Keratinocyte (primary cell): ENCODE measurements at regions not wholly inside any gene's neighbourhood (a gene's known extent, or its start where the extent isn't known, plus 50 kb on each side); places are given as distances from the start of the nearest gene placed in this dataset.

ENCODE experiments used
- DNase-seq: peaks from one replicate; pipeline ENCODE4 v3.0.0-alpha.2; 2011; ENCODE audit warnings: low read depth, missing footprints, low spot score
- FAIRE-seq: peaks from 2 replicates; lab custom pipeline; 2011; peaks lifted over from hg19 to GRCh38; lab: Jason Lieb, UNC
- H2AFZ ChIP-seq: 2 replicates; pipeline ENCODE4 v1.6.0; 2012; ENCODE audit warnings: low read length, control low read depth, inconsistent platforms; ENCODE audit not compliant: control insufficient read depth
- H3K27ac ChIP-seq: 2 replicates; pipeline ENCODE4 v1.5.1; 2011; ENCODE audit warnings: low read length; ENCODE audit not compliant: control insufficient read depth, insufficient read depth
- H3K27me3 ChIP-seq: 3 replicates; pipeline ENCODE4 v1.6.0; 2011; ENCODE audit warnings: low read length; ENCODE audit not compliant: control insufficient read depth, insufficient read depth; ENCODE audit errors: extremely low read depth
- H3K36me3 ChIP-seq, 2 experiments: 2 replicates in 1 of 2; 3 replicates in 1 of 2; pipeline ENCODE4 v1.5.1; 2011; ENCODE audit warnings: low read length in 2 of 2, mild to moderate bottlenecking in 1 of 2; ENCODE audit not compliant: control insufficient read depth in 2 of 2, insufficient read depth in 2 of 2; ENCODE audit errors: extremely low read depth in 1 of 2
- H3K4me1 ChIP-seq: 3 replicates; pipeline ENCODE4 v1.5.1; 2011; ENCODE audit warnings: low read length; ENCODE audit not compliant: control insufficient read depth, insufficient read depth; ENCODE audit errors: extremely low read depth
- H3K4me2 ChIP-seq: 3 replicates; pipeline ENCODE4 v1.6.0; 2011; ENCODE audit warnings: low read depth, low read length; ENCODE audit not compliant: control insufficient read depth, insufficient read depth; ENCODE audit errors: extremely low read depth
- H3K4me3 ChIP-seq, 3 experiments: fragments of 200-600 bp in 1 of 3; sonication (generic) in 1 of 3; 2 replicates in 2 of 3; 3 replicates in 1 of 3; pipeline ENCODE4 v1.5.1; 2011 to 2016; ENCODE audit warnings: low read length in 3 of 3, mild to moderate bottlenecking in 3 of 3, control low read depth in 2 of 3, inconsistent platforms in 1 of 3, low read depth in 1 of 3, mixed read lengths in 1 of 3, mixed run types in 1 of 3, moderate library complexity in 1 of 3; ENCODE audit not compliant: control insufficient read depth in 2 of 3, insufficient read depth in 2 of 3; ENCODE audit errors: extremely low read depth in 1 of 3
- H3K79me2 ChIP-seq: 2 replicates; pipeline ENCODE4 v1.6.0; 2012; ENCODE audit warnings: low read length; ENCODE audit not compliant: control insufficient read depth, insufficient read depth
- H3K9ac ChIP-seq: 3 replicates; pipeline ENCODE4 v1.6.0; 2011; ENCODE audit warnings: low read length; ENCODE audit not compliant: control insufficient read depth, insufficient read depth; ENCODE audit errors: extremely low read depth
- H3K9me1 ChIP-seq: 3 replicates; pipeline ENCODE4 v1.6.0; 2011; ENCODE audit warnings: low read length; ENCODE audit not compliant: control insufficient read depth, insufficient read depth; ENCODE audit errors: extremely low read depth
- H3K9me3 ChIP-seq: 2 replicates; pipeline ENCODE4 v1.5.1; 2012; ENCODE audit warnings: low read depth, low read length; ENCODE audit not compliant: control insufficient read depth
- H4K20me1 ChIP-seq: 3 replicates; pipeline ENCODE4 v1.6.0; 2011; ENCODE audit warnings: low read length; ENCODE audit not compliant: control insufficient read depth, insufficient read depth; ENCODE audit errors: extremely low read depth
- EZH2 ChIP-seq: IDR thresholded peaks from one replicate; pipeline ENCODE4 v1.6.1; 2012; ENCODE audit warnings: inconsistent platforms, mild to moderate bottlenecking, low read length, moderate library complexity
- dilution Hi-C: fragments of 300-500 bp; cut with MboI; formaldehyde crosslinking; loops from one replicate; pipeline ENCODE4 v1.7.0; 2020; ENCODE audit warnings: low sequenced_read_pairs; ENCODE audit not compliant: extremely low pct_ligation_motif_present
- TF ChIP-seq, protein P1 (sequence below), 3 experiments: IDR thresholded peaks in 1 of 3; conservative IDR thresholded peaks in 1 of 3; optimal IDR thresholded peaks in 1 of 3; 2 replicates in 2 of 3; 3 replicates in 1 of 3; pipeline versions ENCODE3 to v1.5.1; 2011; ENCODE audit warnings: low read length in 3 of 3, mild to moderate bottlenecking in 3 of 3, moderate library complexity in 2 of 3, control low read depth in 1 of 3, inconsistent platforms in 1 of 3; ENCODE audit not compliant: insufficient read depth in 2 of 3; ENCODE audit errors: extremely low read depth in 1 of 3

DNA sequence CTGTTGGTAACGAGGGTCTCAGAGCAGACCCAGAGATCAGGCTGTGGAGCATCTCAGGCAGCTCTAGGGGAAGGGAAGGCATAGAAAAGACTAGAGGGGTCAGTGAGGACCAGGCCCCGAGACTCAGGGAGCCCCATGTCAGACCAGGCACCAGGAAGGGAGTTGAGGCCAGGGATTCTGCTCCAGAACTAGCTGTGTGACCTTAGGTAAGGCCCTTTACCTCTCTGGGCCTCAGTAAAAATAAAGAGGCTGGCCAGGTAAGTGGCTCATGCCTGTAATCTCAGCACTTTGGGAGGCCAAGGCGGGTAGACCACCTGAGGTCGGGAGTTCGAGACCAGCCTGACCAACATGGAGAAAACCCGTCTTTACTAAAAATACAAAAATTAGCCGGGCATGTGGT lies 176.4 kb upstream of the IER5L start:
- Histone ChIP-seq H3K4me2 (no peak overlapping the region), H3K36me3 (no peaks in the 10 kb centered on the region), H2AFZ (no peak overlapping the region), H3K9me1 (no peaks in the 10 kb centered on the region), H3K4me1 (no peaks in the 10 kb centered on the region), H3K4me3 (no peak overlapping the region), H3K9me3 (peaks cover 2% of the 10 kb centered on the region), H3K27me3 (no peaks in the 10 kb centered on the region), H3K79me2 (no peaks in the 10 kb centered on the region), H4K20me1 (no peaks in the 10 kb centered on the region), H3K9ac (no peak overlapping the region), H3K27ac (no peak overlapping the region)
- DNase-seq: no peak
- TF ChIP-seq EZH2: no peak
- TF ChIP-seq, protein P1, sequence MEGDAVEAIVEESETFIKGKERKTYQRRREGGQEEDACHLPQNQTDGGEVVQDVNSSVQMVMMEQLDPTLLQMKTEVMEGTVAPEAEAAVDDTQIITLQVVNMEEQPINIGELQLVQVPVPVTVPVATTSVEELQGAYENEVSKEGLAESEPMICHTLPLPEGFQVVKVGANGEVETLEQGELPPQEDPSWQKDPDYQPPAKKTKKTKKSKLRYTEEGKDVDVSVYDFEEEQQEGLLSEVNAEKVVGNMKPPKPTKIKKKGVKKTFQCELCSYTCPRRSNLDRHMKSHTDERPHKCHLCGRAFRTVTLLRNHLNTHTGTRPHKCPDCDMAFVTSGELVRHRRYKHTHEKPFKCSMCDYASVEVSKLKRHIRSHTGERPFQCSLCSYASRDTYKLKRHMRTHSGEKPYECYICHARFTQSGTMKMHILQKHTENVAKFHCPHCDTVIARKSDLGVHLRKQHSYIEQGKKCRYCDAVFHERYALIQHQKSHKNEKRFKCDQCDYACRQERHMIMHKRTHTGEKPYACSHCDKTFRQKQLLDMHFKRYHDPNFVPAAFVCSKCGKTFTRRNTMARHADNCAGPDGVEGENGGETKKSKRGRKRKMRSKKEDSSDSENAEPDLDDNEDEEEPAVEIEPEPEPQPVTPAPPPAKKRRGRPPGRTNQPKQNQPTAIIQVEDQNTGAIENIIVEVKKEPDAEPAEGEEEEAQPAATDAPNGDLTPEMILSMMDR (optimal IDR thresholded peaks at IDR 0.05 in 1 of 3, IDR thresholded peaks at IDR 0.05 in 1 of 3, conservative IDR thresholded peaks at IDR 0.05 in 1 of 3; ENCODE audit: extremely low read depth in 1 of 3, insufficient read depth in 2 of 3, low read length in 3 of 3): no peak
- dilution Hi-C loops: no loop called here
- no peak for FAIRE-seq

DNA sequence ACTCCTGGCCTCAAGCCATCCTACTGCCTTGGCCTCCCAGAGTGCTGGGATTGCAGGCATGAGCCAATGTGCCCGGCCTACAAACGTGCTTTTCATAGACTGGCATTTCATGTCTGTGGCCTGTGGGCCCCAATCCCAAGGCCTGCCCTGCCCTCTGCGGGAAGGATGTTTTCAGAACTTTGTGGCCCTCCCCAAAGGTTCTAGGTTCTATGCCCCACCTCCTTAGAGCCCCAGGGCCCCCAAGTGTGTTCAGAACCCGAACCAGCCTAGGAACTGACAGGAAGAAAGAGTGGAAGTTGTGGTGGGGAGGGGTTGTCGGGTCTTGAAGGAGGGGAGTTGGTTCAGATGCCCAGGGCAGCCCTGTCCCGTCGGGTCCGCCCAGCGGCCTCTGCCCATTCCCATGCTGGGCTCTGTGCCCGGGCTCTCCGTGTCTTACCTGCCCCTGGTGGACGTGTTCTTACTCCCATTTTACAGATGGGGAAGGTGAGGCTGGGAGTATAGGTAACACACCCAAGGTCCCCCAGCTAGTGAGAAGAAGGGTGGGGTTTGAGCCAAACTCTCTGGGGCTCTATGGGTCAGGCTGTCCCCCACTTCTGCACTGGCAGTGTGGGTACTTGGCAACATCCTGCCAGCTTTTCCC lies 175.8 kb upstream of the IER5L start:
- DNase-seq (no peak), FAIRE-seq (no peak)
- Histone ChIP-seq H3K27me3 (no peaks in the 10 kb centered on the region), H3K4me2 (no peak overlapping the region), H3K4me1 (no peaks in the 10 kb centered on the region), H3K79me2 (no peaks in the 10 kb centered on the region), H3K4me3 (no peak overlapping the region), H4K20me1 (no peaks in the 10 kb centered on the region), H3K9me3 (peaks cover 2% of the 10 kb centered on the region), H3K9me1 (no peaks in the 10 kb centered on the region), H3K36me3 (no peaks in the 10 kb centered on the region), H3K9ac (no peak overlapping the region), H2AFZ (no peak overlapping the region), H3K27ac (no peak overlapping the region)
- dilution Hi-C loops: no loop called here
- TF ChIP-seq EZH2: no peak
- TF ChIP-seq, protein P1 (optimal IDR thresholded peaks at IDR 0.05 in 1 of 3, IDR thresholded peaks at IDR 0.05 in 1 of 3, conservative IDR thresholded peaks at IDR 0.05 in 1 of 3; ENCODE audit: extremely low read depth in 1 of 3, insufficient read depth in 2 of 3, low read length in 3 of 3): peak in 1 of 3 experiments; percentile 16
